HK-2 (cell line): ENCODE measurements at regions not wholly inside any gene's neighbourhood (a gene's known extent, or its start where the extent isn't known, plus 50 kb on each side); places are given as distances from the start of the nearest gene placed in this dataset.
"Not testable (repeated sequence)": the region's sequence is repeated elsewhere in the genome, so short reads cannot be mapped to it uniquely, and the experiment has no call there.

Experiments
- DNase-seq: peaks from one replicate; pipeline ENCODE4 v3.0.0-alpha.2; 2018; ENCODE audit not compliant: unreplicated experiment

DNA sequence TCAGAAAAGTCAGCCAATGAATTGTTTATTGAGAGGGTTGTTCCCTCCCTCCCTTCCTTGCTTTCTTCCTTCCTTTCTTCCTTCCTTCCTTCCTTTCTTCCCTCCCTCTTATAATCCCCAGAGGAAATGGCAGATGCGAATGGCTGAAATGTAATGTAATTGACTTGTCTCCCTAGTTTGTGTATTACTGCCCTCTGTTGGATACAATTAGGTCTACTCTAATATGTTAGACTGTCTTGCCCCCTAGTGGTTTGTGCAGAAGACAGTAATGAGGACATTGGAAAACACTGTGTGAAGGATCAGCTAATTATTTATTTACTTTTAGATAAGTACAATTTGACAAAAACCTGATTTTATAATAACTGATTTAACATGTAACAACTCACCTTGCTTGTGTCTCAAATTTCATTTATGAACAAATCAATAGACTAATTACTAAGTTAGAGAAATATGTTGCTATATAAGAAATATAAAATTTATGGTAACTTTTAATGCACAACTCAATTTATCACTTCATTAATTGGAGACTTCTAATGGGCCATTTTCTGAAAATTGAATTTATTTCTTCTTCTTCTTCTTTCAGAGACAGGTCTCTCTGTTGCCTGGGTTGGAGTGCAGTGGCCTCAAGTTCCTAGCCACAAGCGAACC is 229.8 kb upstream of the LRIG3 start:
- DNase-seq = no peak

DNA sequence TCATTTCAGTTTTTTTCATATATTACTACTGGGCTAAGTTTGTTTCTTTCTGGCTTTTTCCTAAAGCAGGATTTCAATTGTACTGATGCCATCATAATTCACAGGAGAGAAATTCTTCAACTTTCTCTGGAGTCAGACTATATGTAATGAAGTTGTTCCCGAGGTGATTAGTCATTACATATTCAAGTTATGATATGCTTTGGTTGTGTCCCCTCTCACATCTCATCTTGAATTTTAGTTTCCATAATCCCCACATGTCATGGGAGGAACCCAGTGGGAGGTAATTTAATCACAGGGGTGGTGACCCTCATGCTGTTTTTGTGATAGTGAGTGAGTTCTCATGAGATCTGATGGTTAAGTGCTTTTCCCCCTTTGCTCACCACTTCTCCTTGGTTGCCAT is 227.5 kb upstream of the LRIG3 start:
- no peak for DNase-seq

DNA sequence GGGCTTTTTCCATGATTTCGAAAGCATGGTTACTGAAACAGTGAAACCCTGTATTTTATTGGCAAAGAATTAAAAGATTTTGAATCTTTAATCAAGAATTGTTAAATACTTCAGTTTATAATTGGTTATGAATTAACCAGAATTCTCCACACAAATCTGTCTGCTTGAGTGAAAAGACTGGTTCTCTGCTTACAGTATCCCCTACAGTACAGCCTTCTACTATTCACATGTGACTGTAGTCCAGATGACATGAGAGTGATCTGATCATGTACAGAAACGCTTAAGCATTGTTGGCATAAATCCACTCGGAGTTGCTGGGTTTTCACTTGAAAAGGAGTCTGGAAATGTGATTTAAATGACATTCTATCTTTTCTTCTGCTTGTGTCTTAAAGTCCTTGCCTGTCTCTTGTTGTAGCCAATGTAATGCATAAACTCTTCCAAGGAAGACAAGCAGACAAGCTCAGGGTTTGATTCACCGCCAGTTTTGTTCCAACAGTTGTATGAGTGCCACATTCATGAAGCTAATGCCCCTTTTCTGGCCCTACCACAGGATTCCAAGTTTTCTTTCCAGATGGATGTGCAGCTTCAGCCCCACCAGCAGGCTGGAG is 222.0 kb upstream of the LRIG3 start:
- no peak for DNase-seq

- no peak for DNase-seq
Observed at GRCh38 chr12:59134750-59135149, 214.4 kb upstream of the LRIG3 start.

- DNase-seq = no peak
Observed at GRCh38 chr12:59131462-59131861, 211.2 kb upstream of the LRIG3 start.

DNA sequence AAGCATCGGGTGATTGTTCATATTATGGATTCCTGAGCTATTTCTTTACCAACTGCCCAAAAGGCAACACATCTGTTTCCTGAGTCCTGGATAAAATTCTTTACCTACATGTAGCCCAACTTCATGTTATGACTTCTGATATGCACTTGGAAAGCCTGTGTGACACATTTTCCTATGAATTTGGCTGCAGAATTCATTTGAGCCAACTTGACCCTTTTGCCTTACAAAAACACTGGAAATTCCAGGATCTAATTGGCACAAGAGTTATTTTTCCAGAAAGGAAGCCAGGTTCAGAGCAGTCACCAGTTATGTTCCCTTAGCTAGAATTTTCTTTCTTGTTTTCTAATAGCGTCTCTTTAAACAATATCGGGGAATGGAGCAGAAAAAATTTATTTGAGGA is 202.5 kb upstream of the LRIG3 start:
- no peak for DNase-seq

DNA sequence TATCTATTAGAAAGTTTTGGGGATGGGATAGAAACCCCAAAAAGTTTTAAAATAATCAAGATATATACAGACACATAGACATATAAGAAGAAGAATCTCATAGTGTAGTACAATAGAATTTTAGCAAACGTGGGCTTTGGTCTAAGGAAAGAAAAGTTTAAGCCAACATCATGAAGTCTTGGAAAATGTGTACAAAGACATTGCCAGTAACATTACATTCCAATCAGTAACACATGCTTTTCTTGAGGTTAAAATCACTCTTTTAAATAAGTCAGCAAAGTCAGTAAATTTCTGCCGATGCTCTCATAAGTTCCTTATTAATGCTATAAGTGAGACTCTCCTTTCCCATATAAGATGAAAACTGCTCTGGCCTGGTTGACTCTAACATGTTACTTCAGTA is 201.1 kb upstream of the LRIG3 start:
- no peak for DNase-seq

DNA sequence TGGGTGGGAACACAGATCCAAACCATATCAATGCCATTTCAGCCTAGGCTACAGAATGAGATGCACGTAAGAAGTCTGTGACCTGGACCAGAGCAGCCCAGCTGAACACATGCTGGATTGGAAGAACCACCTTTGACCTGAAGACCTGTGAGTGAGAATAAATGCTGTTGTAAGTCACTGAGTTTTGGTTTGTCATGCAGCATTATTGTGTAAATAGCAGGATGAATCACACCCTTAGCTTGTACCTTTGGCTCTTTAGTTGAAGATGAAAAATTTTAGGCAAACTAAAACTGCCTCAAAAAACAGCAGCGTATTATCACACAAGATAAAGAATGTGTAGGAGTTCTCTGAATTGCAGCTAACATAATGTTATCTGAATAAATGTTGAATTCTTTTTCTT is 199.4 kb upstream of the LRIG3 start:
- no peak for DNase-seq

DNA sequence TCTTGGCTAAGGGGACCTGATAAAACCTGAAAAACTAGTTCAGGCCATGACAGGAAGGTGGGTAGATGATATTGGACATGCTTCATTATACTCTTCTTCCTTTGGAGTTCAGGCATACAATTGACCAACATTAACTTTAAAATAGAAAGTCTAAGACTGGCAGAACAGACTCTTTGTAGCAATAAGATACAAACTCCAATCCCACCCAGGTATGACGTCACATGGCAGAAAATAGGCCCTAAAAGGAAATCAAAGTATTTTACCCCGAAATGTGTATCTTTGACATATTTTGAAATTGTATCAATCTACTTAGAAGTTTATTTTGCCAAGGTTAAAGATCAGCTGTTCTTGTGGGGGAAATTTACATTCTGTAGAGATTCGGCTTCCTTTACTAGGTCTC is 198.1 kb upstream of the LRIG3 start:
- no peak for DNase-seq

DNA sequence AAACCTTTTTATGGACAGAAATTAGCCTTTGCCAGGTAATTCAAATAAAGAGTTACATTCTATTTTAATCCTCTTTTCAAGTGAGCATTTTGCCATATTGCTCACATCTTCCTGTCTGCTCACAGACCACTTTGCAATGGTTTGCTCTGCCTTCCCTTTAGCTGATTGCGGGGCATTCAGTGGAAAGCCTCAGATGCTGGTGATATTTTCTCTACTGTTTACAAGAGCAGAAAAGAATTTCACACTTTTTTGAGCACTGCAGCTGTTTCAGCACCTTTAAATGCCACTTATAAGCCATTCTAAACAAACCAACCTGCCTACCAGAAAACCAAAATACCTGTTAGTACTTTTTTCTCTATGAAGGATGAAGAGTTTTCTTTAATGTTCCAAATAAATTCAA is 195.7 kb upstream of the LRIG3 start:
- no peak for DNase-seq

DNA sequence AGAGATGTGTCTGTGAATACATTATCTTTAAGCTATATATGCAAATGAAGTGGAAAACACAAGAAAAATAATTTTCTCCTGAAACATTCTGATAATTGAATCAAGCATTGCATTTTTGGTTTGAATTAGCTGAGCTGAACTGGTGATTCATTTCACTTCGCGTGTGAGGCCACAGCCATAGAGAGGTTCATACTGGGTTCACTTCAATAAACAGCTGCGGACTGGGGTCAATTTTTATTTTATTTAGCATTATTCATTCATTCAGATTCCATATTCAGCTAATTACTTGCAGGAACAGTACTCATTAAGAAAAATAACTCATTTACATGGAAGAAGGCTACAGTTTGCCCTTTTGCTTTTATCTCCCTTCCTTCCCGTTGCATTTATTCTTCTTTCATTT is 195.2 kb upstream of the LRIG3 start:
- no peak for DNase-seq

- peak; percentile 72 for DNase-seq
Observed at GRCh38 chr12:59113831-59114615, 193.7 kb upstream of the LRIG3 start.

DNA sequence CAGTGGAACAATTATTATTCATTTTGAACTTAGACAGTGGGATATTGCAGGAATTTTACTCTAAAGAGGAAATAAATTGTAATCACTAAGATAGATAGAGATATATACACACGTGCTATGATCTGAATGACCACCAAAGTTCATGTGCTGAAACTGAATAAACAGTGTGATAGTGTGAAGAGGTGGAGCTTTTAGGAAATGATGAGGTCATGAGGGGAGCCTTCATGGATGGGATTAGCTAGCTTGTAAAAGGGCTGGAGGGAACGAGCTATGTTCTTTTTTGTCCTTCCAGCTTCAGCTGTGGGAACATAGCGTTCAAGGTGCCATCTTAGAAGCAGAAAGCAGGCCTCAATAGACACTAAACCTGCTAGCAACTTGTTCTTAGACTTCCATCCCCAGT is 191.5 kb upstream of the LRIG3 start:
- DNase-seq = no peak

GRCh38 chr12:59108516-59108915 is 188.2 kb upstream of the LRIG3 start:
- not testable (repeated sequence) for DNase-seq

DNA sequence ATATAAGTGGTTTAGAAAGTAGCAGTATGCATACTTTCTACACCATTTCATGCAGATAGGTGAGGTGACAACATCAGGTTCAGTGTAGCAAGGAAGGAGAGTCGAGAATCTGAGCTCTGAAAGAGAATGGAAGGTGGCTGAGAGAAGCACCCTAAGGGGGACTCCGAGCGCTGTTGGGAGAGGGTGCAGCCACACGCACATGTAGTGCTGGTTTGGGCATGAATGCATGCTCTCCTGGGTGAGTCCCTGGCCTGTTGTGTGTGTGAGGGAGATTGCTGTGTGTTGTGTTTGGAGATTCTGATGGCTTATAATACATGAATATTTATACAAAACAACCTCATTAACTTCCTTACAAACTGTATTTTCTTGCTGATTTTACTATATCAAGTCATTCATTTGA is 180.3 kb upstream of the LRIG3 start:
- DNase-seq = no peak

GRCh38 chr12:59097876-59098275 is 177.6 kb upstream of the LRIG3 start:
- DNase-seq = no peak

DNA sequence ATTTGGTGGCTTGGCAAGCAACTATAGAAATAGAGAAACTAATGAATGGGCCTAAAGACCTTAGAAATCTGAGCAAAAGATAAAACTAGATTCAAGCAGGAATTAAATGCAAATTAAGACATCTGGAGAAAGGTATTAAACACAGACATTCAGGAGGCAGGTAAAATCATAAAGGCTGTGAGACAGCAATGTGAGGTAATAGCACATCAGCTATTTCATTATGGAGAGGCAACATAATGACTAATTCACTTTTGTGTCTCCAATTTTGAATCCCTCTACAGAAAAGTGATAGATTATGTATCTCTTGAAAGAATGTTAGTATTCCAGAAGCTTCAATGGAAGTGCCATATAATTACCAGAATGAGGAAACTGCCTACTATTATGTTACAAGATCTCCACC is 175.9 kb upstream of the LRIG3 start:
- DNase-seq = no peak

GRCh38 chr12:59093073-59093772 is 172.9 kb upstream of the LRIG3 start:
- no peak for DNase-seq

DNA sequence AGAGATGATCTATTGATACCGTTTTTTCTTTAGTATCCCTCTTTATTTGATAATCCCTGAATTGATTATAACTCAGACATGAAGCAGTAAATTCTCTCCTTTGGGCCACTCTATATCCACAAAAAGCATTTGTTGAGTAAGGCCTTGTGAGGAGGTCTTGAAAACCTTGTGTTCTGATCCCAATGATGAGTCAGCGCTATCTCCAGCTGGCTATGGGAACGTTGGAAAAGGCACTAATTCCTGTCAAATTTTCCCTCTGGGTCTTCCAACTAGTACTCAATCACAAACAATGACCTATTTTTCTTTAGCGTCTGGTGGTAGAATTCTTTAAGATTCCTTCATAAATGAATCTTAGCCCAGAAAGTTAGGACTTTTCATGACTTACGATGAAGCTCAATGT is 168.4 kb upstream of the LRIG3 start:
- DNase-seq = no peak

- DNase-seq = no peak
Observed at GRCh38 chr12:59087691-59088090, 167.4 kb upstream of the LRIG3 start.

GRCh38 chr12:59087077-59087673 is 166.9 kb upstream of the LRIG3 start:
- no peak for DNase-seq

GRCh38 chr12:59086126-59086525 is 165.8 kb upstream of the LRIG3 start:
- no peak for DNase-seq
